B cell (primary cell): ENCODE measurements at regions not wholly inside any gene's neighbourhood (a gene's known extent, or its start where the extent isn't known, plus 50 kb on each side); places are given as distances from the start of the nearest gene placed in this dataset.

Experiments
- ATAC-seq: fragments of 200-7000 bp; cut with Tn5 transposase; one replicate; pipeline ENCODE4 v1.10.0; 2021; ENCODE audit warnings: low read depth, mild to moderate bottlenecking, moderate number of reproducible peaks, moderate library complexity
- CTCF ChIA-PET: fragments of 350-600 bp; sonication (Branson Sonifier 250); formaldehyde crosslinking; loops from one replicate; lab custom pipeline; 2021; ENCODE audit warnings: antibody characterized with exemption, inconsistent platforms; lab: Charles Lee
- POLR2A ChIA-PET: fragments of 350-600 bp; sonication (Branson Sonifier 250); formaldehyde crosslinking; loops from one replicate; lab custom pipeline; 2021; ENCODE audit warnings: antibody characterized with exemption; lab: Charles Lee
- DNase-seq: peaks from one replicate; pipeline ENCODE4 v3.0.0; 2013
- H2AFZ ChIP-seq: 2 replicates; pipeline ENCODE4 v1.6.1; 2012; ENCODE audit warnings: mild to moderate bottlenecking, low read depth, low read length; ENCODE audit not compliant: insufficient read depth, poor library complexity, severe bottlenecking
- H3K27ac ChIP-seq, 2 donors: 1 replicate in 1 of 2; 2 replicates in 1 of 2; pipeline ENCODE4 v1.5.1; 2012 to 2013; ENCODE audit warnings: low read length in 2 of 2, mild to moderate bottlenecking in 2 of 2, moderate library complexity in 1 of 2
- H3K27me3 ChIP-seq, 4 experiments: fragments of 200-600 bp in 1 of 4; sonication (generic) in 1 of 4; replicated peaks in 1 of 4; 1 replicate in 2 of 4; 2 replicates in 2 of 4; pipeline versions ENCODE4 v1.6.1 to v1.7.0; 2013 to 2016; ENCODE audit warnings: low read length in 3 of 4, mild to moderate bottlenecking in 2 of 4, mixed read lengths in 1 of 4, moderate library complexity in 1 of 4; ENCODE audit not compliant: insufficient read depth in 4 of 4, control insufficient read depth in 3 of 4; ENCODE audit errors: control extremely low read depth in 1 of 4
- H3K36me3 ChIP-seq, 2 experiments: replicated peaks in 1 of 2; 1 replicate in 1 of 2; 2 replicates in 1 of 2; pipeline versions ENCODE4 v1.6.1 to v1.7.1; 2013; ENCODE audit warnings: low read length in 1 of 2; ENCODE audit not compliant: insufficient read depth in 2 of 2, control insufficient read depth in 1 of 2; ENCODE audit errors: control extremely low read depth in 1 of 2, extremely low read depth in 1 of 2
- H3K4me1 ChIP-seq, 2 donors: fragments of 200-600 bp in 1 of 2; sonication (generic) in 1 of 2; 1 replicate in 1 of 2; 2 replicates in 1 of 2; pipeline versions ENCODE4 v1.5.1 to v1.6.1; 2013 to 2017; ENCODE audit warnings: low read length in 2 of 2; ENCODE audit not compliant: control insufficient read depth in 2 of 2, insufficient read depth in 2 of 2
- H3K4me2 ChIP-seq: replicated peaks from 2 replicates; pipeline ENCODE3; 2012; ENCODE audit warnings: mild to moderate bottlenecking, low read depth, low read length; ENCODE audit not compliant: poor library complexity, severe bottlenecking
- H3K4me3 ChIP-seq, 5 experiments: fragments of 200-600 bp in 1 of 5; sonication (generic) in 1 of 5; 1 replicate in 3 of 5; 2 replicates in 2 of 5; pipeline versions ENCODE4 v1.5.1 to v1.7.0; 2011 to 2016; ENCODE audit warnings: low read length in 4 of 5, mild to moderate bottlenecking in 4 of 5, low read depth in 2 of 5, control low read depth in 1 of 5, moderate library complexity in 1 of 5; ENCODE audit not compliant: insufficient read depth in 1 of 5; ENCODE audit errors: control extremely low read depth in 1 of 5, extremely low read depth in 1 of 5
- H3K79me2 ChIP-seq: fragments of 200-600 bp; sonication (generic); one replicate; pipeline ENCODE4 v1.6.0; 2016; ENCODE audit warnings: low read length; ENCODE audit not compliant: control insufficient read depth, insufficient read depth
- H3K9ac ChIP-seq: fragments of 200-600 bp; sonication (generic); 2 replicates; pipeline ENCODE4 v1.6.1; 2017; ENCODE audit warnings: mild to moderate bottlenecking, low read length, moderate library complexity
- H3K9me3 ChIP-seq, 3 donors: one replicate each; pipeline versions ENCODE4 v1.6.1 to v1.7.1; 2013; ENCODE audit warnings: low read length in 2 of 3; ENCODE audit not compliant: control insufficient read depth in 2 of 3, insufficient read depth in 1 of 3; ENCODE audit errors: control extremely low read depth in 1 of 3
- H4K20me1 ChIP-seq: 2 replicates; pipeline ENCODE4 v1.6.0; 2012; ENCODE audit warnings: mild to moderate bottlenecking, low read length; ENCODE audit not compliant: insufficient read depth, control insufficient read depth, poor library complexity, severe bottlenecking
- H3K27ac Mint-ChIP-seq: one replicate; pipeline ENCODE4 v1.8.0; 2021; ENCODE audit warnings: mixed read lengths
- H3K27me3 Mint-ChIP-seq: one replicate; pipeline ENCODE4 v1.8.0; 2021; ENCODE audit warnings: mixed read lengths
- H3K4me1 Mint-ChIP-seq: one replicate; pipeline ENCODE4 v1.8.0; 2021; ENCODE audit warnings: mixed read lengths
- H3K4me3 Mint-ChIP-seq: one replicate; pipeline ENCODE4 v1.8.0; 2021; ENCODE audit warnings: mixed read lengths
- H3K9me3 Mint-ChIP-seq: one replicate; pipeline ENCODE4 v1.8.0; 2022; ENCODE audit warnings: mixed read lengths; ENCODE audit not compliant: insufficient read depth
- CTCF ChIP-seq: fragments of 200-600 bp; IDR thresholded peaks from one replicate; pipeline ENCODE4 v1.8.0; 2022; ENCODE audit warnings: antibody characterized with exemption, mild to moderate bottlenecking
- EZH2 ChIP-seq: IDR thresholded peaks from 2 replicates; pipeline ENCODE4 v1.6.1; 2012; ENCODE audit warnings: borderline replicate concordance, low read depth, mild to moderate bottlenecking, moderate library complexity, low read length; ENCODE audit not compliant: insufficient read depth, poor library complexity, severe bottlenecking
- WGBS: methylation state at CpG from one replicate; pipeline ENCODE4 v1.1.5; 2013; ENCODE audit warnings: missing lambda C conversion rate; ENCODE audit not compliant: insufficient coverage; 5-methylcytosine and 5-hydroxymethylcytosine counted together
- intact Hi-C: fragments of 100-400 bp; cut with micrococcal nuclease; formaldehyde crosslinking; loops from one replicate; pipeline ENCODE4 v1.10.0; 2022

- Histone ChIP-seq H3K27ac (no peak overlapping the region), H3K9me3 (peaks cover 0 to 3% (median 0%) of the 10 kb centered on the region in 3 donors), H3K4me2 (no peak overlapping the region), H3K9ac (no peak overlapping the region), H3K27me3 (no peaks in the 10 kb centered on the region), H3K4me3 (no peak overlapping the region), H3K4me1 (no peaks in the 10 kb centered on the region), H3K79me2 (no peaks in the 10 kb centered on the region), H3K36me3 (no peaks in the 10 kb centered on the region), H2AFZ (no peak overlapping the region), H4K20me1 (no peaks in the 10 kb centered on the region)
- Mint-ChIP-seq H3K9me3 (no peaks in the 10 kb centered on the region), H3K27me3 (peaks cover 4% of the 10 kb centered on the region), H3K4me3 (no peak overlapping the region), H3K4me1 (no peaks in the 10 kb centered on the region), H3K27ac (no peak overlapping the region)
- TF ChIP-seq CTCF: no peak
- TF ChIP-seq EZH2: no peak
- intact Hi-C loops: no loop called here
- ChIA-PET CTCF (no interaction called here), POLR2A (no interaction called here)
- WGBS: 88% methylated on average over 1 of the region's 6 CpGs
- DNase-seq (no peak), ATAC-seq (no peak)
These were observed 172.2 kb downstream of the HSD17B3 start for GRCh38 chr9:96129747-96130146.

GRCh38 chr9:96128880-96129279, 173.1 kb downstream of the HSD17B3 start:
- Mint-ChIP-seq H3K9me3 (no peaks in the 10 kb centered on the region), H3K27me3 (peaks cover 4% of the 10 kb centered on the region), H3K4me1 (no peaks in the 10 kb centered on the region), H3K27ac (no peak overlapping the region), H3K4me3 (no peak overlapping the region)
- POLR2A ChIA-PET: no interaction called here
- CTCF ChIA-PET: no interaction called here
- Histone ChIP-seq H2AFZ (no peak overlapping the region), H3K4me2 (no peak overlapping the region), H3K27ac (no peak overlapping the region), H4K20me1 (no peaks in the 10 kb centered on the region), H3K27me3 (no peaks in the 10 kb centered on the region), H3K9ac (no peak overlapping the region), H3K79me2 (no peaks in the 10 kb centered on the region), H3K4me3 (no peak overlapping the region), H3K36me3 (no peaks in the 10 kb centered on the region), H3K4me1 (no peaks in the 10 kb centered on the region), H3K9me3 (peaks cover 0 to 3% (median 0%) of the 10 kb centered on the region in 3 donors)
- no peak for ATAC-seq
- DNase-seq: no peak
- TF ChIP-seq CTCF (no peak), EZH2 (no peak)
- intact Hi-C loops: no loop called here
- 80% methylated on average over 2 of the region's 2 CpGs for WGBS
